Adrenal gland (tissue), 9 donors: ENCODE measurements at regions not wholly inside any gene's neighbourhood (a gene's known extent, or its start where the extent isn't known, plus 50 kb on each side); places are given as distances from the start of the nearest gene placed in this dataset.

ENCODE experiments used
- DNase-seq, 7 donors: peaks; one replicate each; pipeline ENCODE4 v3.0.0-alpha.2; 2019 to 2020
- H3K27ac ChIP-seq, 5 donors: fragments of 200-600 bp; sonication (generic) in 4 of 5; 1 replicate in 3 of 5; 2 replicates in 2 of 5; pipeline versions ENCODE4 v1.5.1 to v1.8.0; 2016 to 2020; ENCODE audit warnings: mild to moderate bottlenecking in 1 of 5
- H3K27me3 ChIP-seq: fragments of 200-600 bp; 2 replicates; pipeline ENCODE4 v1.8.0; 2021
- H3K36me3 ChIP-seq, 2 donors: fragments of 200-600 bp; replicated peaks in 1 of 2; 1 replicate in 1 of 2; 2 replicates in 1 of 2; pipeline versions ENCODE4 v1.5.1 to v1.8.0; 2018 to 2022
- H3K4me1 ChIP-seq, 2 donors: fragments of 200-600 bp; replicated peaks in 1 of 2; 1 replicate in 1 of 2; 2 replicates in 1 of 2; pipeline versions ENCODE4 v1.5.1 to v1.8.0; 2018 to 2021
- H3K4me3 ChIP-seq, 4 donors: fragments of 200-600 bp; sonication (generic) in 3 of 4; one replicate each; pipeline ENCODE4 v1.5.1; 2016 to 2018
- H3K9me3 ChIP-seq, 3 donors: fragments of 200-600 bp; sonication (generic) in 1 of 3; replicated peaks in 1 of 3; 1 replicate in 2 of 3; 2 replicates in 1 of 3; pipeline versions ENCODE4 v1.5.1 to v1.8.0; 2016 to 2021
- CTCF ChIP-seq, 6 experiments: fragments of 450-650 bp in 4 of 6; fragments of 200-600 bp in 2 of 6; sonication (generic) in 1 of 6; IDR thresholded peaks; 1 replicate in 5 of 6; 2 replicates in 1 of 6; pipeline versions ENCODE4 v1.5.1 to v1.8.0; 2016 to 2021; ENCODE audit warnings: antibody characterized with exemption in 6 of 6, mild to moderate bottlenecking in 2 of 6, moderate library complexity in 1 of 6
- POLR2A ChIP-seq, 2 donors: fragments of 450-650 bp; IDR thresholded peaks; one replicate each; pipeline ENCODE4 v1.6.1; 2017; ENCODE audit warnings: antibody characterized with exemption in 2 of 2, mild to moderate bottlenecking in 2 of 2, moderate library complexity in 1 of 2
- WGBS, 4 donors: extraction: QIAGEN DNeasy Blood & Tissue Kit in 2 of 4; methylation state at CpG; one replicate each; pipeline versions ENCODE4 v1.1.5 to v1.1.7; 2013 to 2017; 5-methylcytosine and 5-hydroxymethylcytosine counted together
- intact Hi-C, 2 donors: fragments of 100-400 bp; cut with DNase I; formaldehyde crosslinking; loops; one replicate each; pipeline versions ENCODE4 v1.14.1 to v1.15.0; 2022 to 2023
- donor health status: healthy with polysubstance abuse.
- donor health status: Bipolar disorder and iron deficiency.
- donor health status: DM: yes; HTN: yes; CAD: no.
- donor health status: DM: no; HTN: no; CAD: no.
- donor health status: DM: no; HTN: no; CAD: no.

- no peak for TF ChIP-seq CTCF (IDR thresholded peaks at IDR 0.05)
- no peak for TF ChIP-seq POLR2A (IDR thresholded peaks at IDR 0.05)
- H3K36me3 ChIP-seq, result no peaks in the 10 kb centered on the region
- intact Hi-C loops, result no loop called here
- H3K4me1 ChIP-seq, result no peaks in the 10 kb centered on the region
- H3K27ac ChIP-seq, result no peak overlapping the region
- no peaks in the 10 kb centered on the region for H3K27me3 ChIP-seq
- H3K9me3 ChIP-seq, result no peaks in the 10 kb centered on the region
- 58 to 72% (median 62%) methylated on average over 6 of the region's 6 CpGs for WGBS, 4 donors
- H3K4me3 ChIP-seq, result no peak overlapping the region
- DNase-seq, result no peak
Measured at GRCh38 chr2:60071490-60071831, 482.0 kb downstream of the BCL11A start.

GRCh38 chr2:60070736-60071489 lies 482.5 kb downstream of the BCL11A start:
- 66 to 73% (median 69%) methylated on average over 5 of the region's 5 CpGs for WGBS, 4 donors
- no peaks in the 10 kb centered on the region for H3K9me3 ChIP-seq
- H3K27me3 ChIP-seq, result no peaks in the 10 kb centered on the region
- no peak overlapping the region for H3K4me3 ChIP-seq
- DNase-seq, result no peak
- no peaks in the 10 kb centered on the region for H3K4me1 ChIP-seq
- no peak overlapping the region for H3K27ac ChIP-seq
- TF ChIP-seq POLR2A (IDR thresholded peaks at IDR 0.05), result no peak
- no peak for TF ChIP-seq CTCF (IDR thresholded peaks at IDR 0.05)
- intact Hi-C loops, result no loop called here
- no peaks in the 10 kb centered on the region for H3K36me3 ChIP-seq

- no peaks in the 10 kb centered on the region for H3K27me3 ChIP-seq
- no peaks in the 10 kb centered on the region for H3K9me3 ChIP-seq
- H3K27ac ChIP-seq, result no peak overlapping the region
- no peaks in the 10 kb centered on the region for H3K36me3 ChIP-seq
- intact Hi-C loops, result no loop called here
- WGBS, 4 donors, result 66 to 76% (median 73%) methylated on average over 5 of the region's 5 CpGs
- no peak overlapping the region for H3K4me3 ChIP-seq
- DNase-seq, result no peak
- H3K4me1 ChIP-seq, result no peaks in the 10 kb centered on the region
- no peak for TF ChIP-seq CTCF (IDR thresholded peaks at IDR 0.05)
- TF ChIP-seq POLR2A (IDR thresholded peaks at IDR 0.05), result no peak
Measured at GRCh38 chr2:60070196-60070595, 483.3 kb downstream of the BCL11A start.

- TF ChIP-seq CTCF (IDR thresholded peaks at IDR 0.05) (no peak), POLR2A (IDR thresholded peaks at IDR 0.05) (no peak)
- DNase-seq, result no peak
- 73 to 89% (median 82%) methylated on average over 4 of the region's 4 CpGs for WGBS, 4 donors
- Histone ChIP-seq H3K36me3 (no peaks in the 10 kb centered on the region), H3K4me3 (no peak overlapping the region), H3K27me3 (no peaks in the 10 kb centered on the region), H3K9me3 (no peaks in the 10 kb centered on the region), H3K4me1 (no peaks in the 10 kb centered on the region), H3K27ac (no peak overlapping the region)
- intact Hi-C loops, result no loop called here
Measured at GRCh38 chr2:60068755-60069154, 484.7 kb downstream of the BCL11A start.
